Thymus (tissue), 11 donors: ENCODE measurements at regions not wholly inside any gene's neighbourhood (a gene's known extent, or its start where the extent isn't known, plus 50 kb on each side); places are given as distances from the start of the nearest gene placed in this dataset.

Experiments used
- DNase-seq, 9 donors: peaks; one replicate each; pipeline ENCODE4 v3.0.0-alpha.2; 2013; ENCODE audit warnings: low spot score in 9 of 9, low read depth in 6 of 9, missing footprints in 1 of 9
- H3K27ac ChIP-seq, 2 donors: one replicate each; pipeline ENCODE4 v1.5.1; 2013; ENCODE audit warnings: control low read depth in 1 of 2, low read depth in 1 of 2, low read length in 1 of 2, mild to moderate bottlenecking in 1 of 2, moderate library complexity in 1 of 2
- H3K27me3 ChIP-seq, 2 donors: one replicate each; pipeline ENCODE4 v1.5.1; 2013; ENCODE audit warnings: low read length in 1 of 2; ENCODE audit not compliant: control insufficient read depth in 2 of 2, insufficient read depth in 1 of 2
- H3K36me3 ChIP-seq, 2 donors: one replicate each; pipeline ENCODE4 v1.5.1; 2013; ENCODE audit warnings: low read length in 1 of 2, mild to moderate bottlenecking in 1 of 2, moderate library complexity in 1 of 2; ENCODE audit not compliant: control insufficient read depth in 2 of 2, insufficient read depth in 2 of 2
- H3K4me1 ChIP-seq, 2 donors: one replicate each; pipeline ENCODE4 v1.5.1; 2013; ENCODE audit warnings: low read length in 2 of 2; ENCODE audit not compliant: control insufficient read depth in 2 of 2, insufficient read depth in 2 of 2
- H3K4me3 ChIP-seq, 2 donors: one replicate each; pipeline ENCODE4 v1.5.1; 2013; ENCODE audit warnings: low read length in 2 of 2, control low read depth in 1 of 2, mild to moderate bottlenecking in 1 of 2
- H3K9me3 ChIP-seq, 2 donors: one replicate each; pipeline ENCODE4 v1.5.1; 2013; ENCODE audit warnings: low read length in 1 of 2, mild to moderate bottlenecking in 1 of 2; ENCODE audit not compliant: control insufficient read depth in 2 of 2, insufficient read depth in 1 of 2
- WGBS: extraction: QIAGEN DNeasy Blood & Tissue Kit; methylation state at CpG from one replicate; pipeline ENCODE4 v1.1.7; 2013; 5-methylcytosine and 5-hydroxymethylcytosine counted together
- donor health status: healthy.

DNA sequence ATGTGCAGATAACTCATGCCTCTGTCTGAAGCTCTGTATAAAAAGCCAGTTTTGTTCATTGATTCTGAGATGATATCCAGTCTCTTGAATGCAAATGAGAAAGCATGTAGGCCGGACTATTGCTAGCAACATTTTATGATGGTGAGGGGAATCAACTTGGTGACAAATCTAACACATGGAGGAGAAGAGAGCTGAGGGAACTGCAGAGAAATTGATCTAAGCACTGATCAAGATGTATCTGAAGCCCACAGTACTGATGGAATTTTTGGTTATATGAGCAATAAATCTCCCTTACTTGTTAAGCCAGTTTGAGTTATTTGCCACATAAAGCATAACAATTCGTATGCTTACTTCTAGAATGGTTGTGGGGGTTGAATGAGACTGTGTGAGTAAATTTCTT lies 295.6 kb upstream of the DDHD1 start:
- Histone ChIP-seq H3K36me3 (no peaks in the 10 kb centered on the region), H3K27me3 (no peaks in the 10 kb centered on the region), H3K27ac (no peak overlapping the region), H3K9me3 (no peaks in the 10 kb centered on the region), H3K4me3 (no peak overlapping the region), H3K4me1 (no peaks in the 10 kb centered on the region)
- DNase-seq = no peak
- WGBS = 93% methylated on average over 2 of the region's 2 CpGs

GRCh38 chr14:53444677-53445312 lies 291.7 kb upstream of the DDHD1 start:
- DNase-seq = no peak
- Histone ChIP-seq H3K4me1 (no peaks in the 10 kb centered on the region), H3K36me3 (no peaks in the 10 kb centered on the region), H3K9me3 (no peaks in the 10 kb centered on the region), H3K27me3 (no peaks in the 10 kb centered on the region), H3K4me3 (no peak overlapping the region), H3K27ac (no peak overlapping the region)
- 93% methylated on average over 5 of the region's 5 CpGs for WGBS

- WGBS = 92% methylated on average over 6 of the region's 6 CpGs
Observed at GRCh38 chr14:53441789-53442188, 288.7 kb upstream of the DDHD1 start.

GRCh38 chr14:53437858-53438257 lies 284.7 kb upstream of the DDHD1 start:
- Histone ChIP-seq H3K9me3 (no peaks in the 10 kb centered on the region), H3K27ac (no peak overlapping the region), H3K4me3 (no peak overlapping the region), H3K36me3 (no peaks in the 10 kb centered on the region), H3K27me3 (no peaks in the 10 kb centered on the region), H3K4me1 (no peaks in the 10 kb centered on the region)
- DNase-seq = no peak

More at GRCh38 chr14:53441789-53442188, 288.7 kb upstream of the DDHD1 start:
- H3K36me3 ChIP-seq = no peaks in the 10 kb centered on the region
- H3K27me3 ChIP-seq = no peaks in the 10 kb centered on the region
- H3K4me1 ChIP-seq = no peaks in the 10 kb centered on the region
- H3K4me3 ChIP-seq = no peak overlapping the region
- DNase-seq = no peak
- H3K27ac ChIP-seq = no peak overlapping the region
- H3K9me3 ChIP-seq = no peaks in the 10 kb centered on the region

DNA sequence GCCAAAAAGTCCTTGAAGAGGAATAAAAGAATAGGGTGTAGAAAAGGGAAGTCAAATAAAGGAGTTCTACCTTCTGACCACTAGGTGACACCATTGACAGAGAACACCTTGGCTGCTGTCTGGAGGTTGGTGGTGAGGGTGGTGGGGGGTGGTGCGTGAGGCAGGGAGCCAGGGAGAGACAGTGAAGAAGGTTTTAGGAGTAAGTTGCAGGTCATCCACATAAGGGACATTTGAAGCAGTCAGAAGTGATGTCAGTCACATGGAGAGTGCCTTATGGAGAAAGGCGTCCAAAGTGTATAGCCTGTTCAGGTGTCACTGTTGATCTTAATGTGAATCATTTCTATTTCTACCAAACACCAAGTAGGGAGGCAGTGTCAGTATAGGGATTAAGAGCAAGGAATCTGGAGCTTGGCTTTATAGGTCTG lies 279.3 kb upstream of the DDHD1 start:
- no peak overlapping the region for H3K4me3 ChIP-seq
- 43% methylated on average over 2 of the region's 2 CpGs for WGBS
- peak in 3 of 9 donors; percentile 8 to 35 (median 13) for DNase-seq
- no peaks in the 10 kb centered on the region for H3K27me3 ChIP-seq
- no peak overlapping the region for H3K27ac ChIP-seq
- no peaks in the 10 kb centered on the region for H3K4me1 ChIP-seq
- no peaks in the 10 kb centered on the region for H3K9me3 ChIP-seq
- H3K36me3 ChIP-seq = no peaks in the 10 kb centered on the region

DNA sequence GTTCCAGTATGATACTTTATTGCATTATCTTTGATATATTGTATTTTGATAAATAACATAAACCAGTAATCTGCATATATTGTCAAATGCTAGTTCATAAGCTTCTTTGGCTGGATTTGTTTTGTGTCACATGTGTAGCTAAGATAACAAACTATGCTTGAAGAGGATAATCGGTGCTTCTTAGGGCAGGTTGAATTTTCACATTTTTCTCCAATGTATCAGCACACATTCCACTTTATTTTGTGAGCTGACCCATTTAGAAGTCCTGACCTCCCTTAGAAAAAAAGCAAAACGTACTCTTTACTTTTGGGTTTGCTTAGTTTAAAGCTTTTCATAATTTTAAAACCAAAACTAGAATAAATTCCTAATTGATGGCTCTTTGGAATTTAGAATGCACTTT lies 277.7 kb upstream of the DDHD1 start:
- H3K4me1 ChIP-seq = no peaks in the 10 kb centered on the region
- no peaks in the 10 kb centered on the region for H3K36me3 ChIP-seq
- DNase-seq = no peak
- WGBS = 87% methylated on average over 2 of the region's 2 CpGs
- no peaks in the 10 kb centered on the region for H3K9me3 ChIP-seq
- no peak overlapping the region for H3K27ac ChIP-seq
- no peak overlapping the region for H3K4me3 ChIP-seq
- no peaks in the 10 kb centered on the region for H3K27me3 ChIP-seq

GRCh38 chr14:53412819-53413675 lies 259.9 kb upstream of the DDHD1 start:
- Histone ChIP-seq H3K36me3 (no peaks in the 10 kb centered on the region), H3K27me3 (no peaks in the 10 kb centered on the region), H3K9me3 (peaks cover 0 to under 1% of the 10 kb centered on the region in 2 donors), H3K27ac (no peak overlapping the region), H3K4me1 (no peaks in the 10 kb centered on the region), H3K4me3 (no peak overlapping the region)
- peak in 1 of 9 donors; percentile 16 for DNase-seq
- 87% methylated on average over 1 of the region's 1 CpG for WGBS

DNA sequence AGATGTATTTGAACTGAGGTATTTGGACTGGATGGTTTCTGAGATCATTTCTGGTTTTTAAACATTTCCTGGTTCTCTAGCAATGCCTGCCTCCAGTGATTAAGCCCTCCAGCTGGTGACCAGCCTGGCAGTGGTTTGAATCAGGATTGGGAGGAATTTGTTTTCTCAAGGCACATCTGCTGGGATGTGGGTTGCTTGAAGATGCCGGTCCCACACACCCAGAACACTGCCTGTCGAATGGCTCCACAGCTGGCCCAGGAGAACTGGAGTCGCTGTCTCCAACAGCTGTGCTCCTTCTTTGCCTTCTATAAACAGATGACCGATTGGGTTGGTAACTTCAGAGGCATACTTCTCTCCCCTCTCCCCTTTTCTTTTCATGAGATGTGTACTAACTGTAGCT lies 258.0 kb upstream of the DDHD1 start:
- WGBS = 94% methylated on average over 4 of the region's 4 CpGs
- Histone ChIP-seq H3K27ac (no peak overlapping the region), H3K4me3 (no peak overlapping the region), H3K36me3 (no peaks in the 10 kb centered on the region), H3K9me3 (no peaks in the 10 kb centered on the region), H3K27me3 (no peaks in the 10 kb centered on the region), H3K4me1 (no peaks in the 10 kb centered on the region)
- DNase-seq = no peak

DNA sequence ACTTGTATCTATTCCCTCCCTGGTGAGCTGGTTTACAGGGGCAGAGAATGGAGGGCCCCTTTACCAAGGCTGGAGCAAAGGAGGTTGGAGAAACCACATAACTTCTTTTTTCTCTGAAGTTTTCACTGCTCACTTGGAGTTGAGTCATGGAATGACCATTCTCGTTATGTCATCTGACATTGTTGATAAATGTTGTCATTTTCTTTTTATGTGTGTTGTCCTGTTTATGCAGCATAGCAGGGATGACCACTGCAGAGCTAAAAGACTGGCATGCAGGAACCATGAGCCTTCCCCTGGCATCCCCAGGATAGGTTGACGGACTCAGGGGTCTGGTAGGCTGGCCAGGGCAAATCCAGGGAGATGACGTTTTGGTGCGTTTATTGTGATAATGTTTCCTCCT lies 256.8 kb upstream of the DDHD1 start:
- H3K36me3 ChIP-seq = no peaks in the 10 kb centered on the region
- H3K27me3 ChIP-seq = no peaks in the 10 kb centered on the region
- H3K4me1 ChIP-seq = no peaks in the 10 kb centered on the region
- no peak for DNase-seq
- no peak overlapping the region for H3K27ac ChIP-seq
- H3K9me3 ChIP-seq = no peaks in the 10 kb centered on the region
- H3K4me3 ChIP-seq = no peak overlapping the region
- 80% methylated on average over 4 of the region's 4 CpGs for WGBS
